ENCODE measurements at regions not wholly inside any gene's neighbourhood (a gene's known extent, or its start where the extent isn't known, plus 50 kb on each side); places are given as distances from the start of the nearest gene placed in this dataset.

DNA sequence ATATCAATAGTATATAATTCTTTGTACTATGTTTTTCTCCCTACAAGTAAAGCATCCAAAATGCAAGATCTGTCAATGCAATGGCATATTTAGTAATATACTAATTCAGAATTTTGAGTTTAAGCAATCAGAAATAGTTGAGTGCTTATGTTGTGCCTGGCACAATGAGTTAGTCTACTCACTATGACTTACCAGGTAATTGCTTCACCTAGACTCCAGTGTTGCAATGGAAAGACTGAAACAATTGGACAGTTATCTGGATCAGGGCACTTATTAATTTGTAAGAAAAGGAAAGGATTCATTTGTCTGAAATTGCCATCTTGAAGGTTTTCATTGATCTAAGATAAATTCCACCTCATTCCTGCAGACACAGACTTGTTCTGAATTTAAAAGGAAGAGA, 97.6 kb upstream of the TCF4 start:
- Histone ChIP-seq H2AFZ (ENCODE audit: low read length) (no peak overlapping the region), H3K4ac (replicated peaks; ENCODE audit: insufficient read length, low read depth, low read length) (no peak overlapping the region), H3K4me2 (ENCODE audit: insufficient read depth in 1 of 2, low read depth in 2 of 2, low read length in 2 of 2) (no peak overlapping the region), H2AK5ac (ENCODE audit: low read depth, low read length) (no peak overlapping the region), H4K20me1 (replicated peaks in 1 of 2; ENCODE audit: control insufficient read depth in 1 of 2, insufficient read depth in 2 of 2, low read length in 2 of 2) (no peaks in the 10 kb centered on the region), H3K23ac (ENCODE audit: insufficient read length) (no peak overlapping the region), H4K91ac (replicated peaks; ENCODE audit: insufficient read length, low read length) (no peak overlapping the region), H3K4me3 (ENCODE audit: extremely low read depth in 1 of 4, insufficient read depth in 2 of 4, low read depth in 3 of 4, low read length in 4 of 4) (no peak overlapping the region), H4K8ac (ENCODE audit: extremely low read depth, insufficient read depth, low read length) (no peak overlapping the region), H3K79me2 (ENCODE audit: control insufficient read depth in 1 of 2, insufficient read depth in 2 of 2, low read length in 2 of 2) (no peaks in the 10 kb centered on the region), H2BK15ac (ENCODE audit: low read length) (no peak overlapping the region), H2BK20ac (ENCODE audit: low read length) (no peak overlapping the region), H3K18ac (ENCODE audit: extremely low read depth, low read length) (no peak overlapping the region), H3K9me3 (ENCODE audit: insufficient read depth in 2 of 2, low read depth in 1 of 2, low read length in 1 of 2) (no peaks in the 10 kb centered on the region), H3K4me1 (replicated peaks in 1 of 4; ENCODE audit: control insufficient read depth in 3 of 4, insufficient read depth in 4 of 4, low read length in 3 of 4) (peaks cover 0 to 2% (median 0%) of the 10 kb centered on the region in 4 experiments; a peak in 1 of 7 replicates), H3K36me3 (ENCODE audit: control insufficient read depth in 2 of 4, insufficient read depth in 4 of 4, low read length in 3 of 4) (no peaks in the 10 kb centered on the region), H2BK5ac (ENCODE audit: low read depth, low read length) (no peak overlapping the region), H2BK12ac (ENCODE audit: low read depth, low read length) (no peak overlapping the region), H3K27me3 (replicated peaks in 1 of 4; ENCODE audit: control insufficient read depth in 3 of 4, extremely low read depth in 1 of 4, insufficient read depth in 3 of 4, low read length in 3 of 4) (no peaks in the 10 kb centered on the region), H3K27ac (ENCODE audit: low read depth, low read length) (no peak overlapping the region), H2BK120ac (replicated peaks; ENCODE audit: low read depth, low read length) (no peak overlapping the region), H3K23me2 (ENCODE audit: low read depth, low read length) (no peaks in the 10 kb centered on the region), H3K9ac (replicated peaks in 1 of 4; ENCODE audit: extremely low read depth in 1 of 4, low read depth in 3 of 4, low read length in 3 of 4) (no peak overlapping the region), H4K5ac (ENCODE audit: insufficient read length, low read depth, low read length) (no peak overlapping the region), H3K14ac (ENCODE audit: insufficient read length) (no peak overlapping the region), H3K56ac (replicated peaks; ENCODE audit: insufficient read length, low read depth, low read length) (no peak overlapping the region), H3K79me1 (ENCODE audit: low read depth, low read length) (no peaks in the 10 kb centered on the region)
- DNase-seq (ENCODE audit: low read depth in 1 of 2, low spot score in 2 of 2) (no peak), FAIRE-seq (no peak)
- TF ChIP-seq CBX8 (IDR thresholded peaks at IDR 0.05; ENCODE audit: borderline replicate concordance, low read depth, low read length) = no peak
- ChIA-PET POLR2A (ENCODE audit: partially characterized antibody) (no interaction called here), CTCF (ENCODE audit: partially characterized antibody) (no interaction called here)

All from H1 (cell line).